HG03469 (cell line): ENCODE measurements at regions not wholly inside any gene's neighbourhood (a gene's known extent, or its start where the extent isn't known, plus 50 kb on each side); places are given as distances from the start of the nearest gene placed in this dataset.

ENCODE experiments used
- ATAC-seq: cut with Tn5 transposase; IDR thresholded peaks from one replicate; pipeline ENCODE4 v1.9.1; 2021; ENCODE audit warnings: mild to moderate bottlenecking, moderate library complexity, moderate number of reproducible peaks; ENCODE audit not compliant: unreplicated experiment

DNA sequence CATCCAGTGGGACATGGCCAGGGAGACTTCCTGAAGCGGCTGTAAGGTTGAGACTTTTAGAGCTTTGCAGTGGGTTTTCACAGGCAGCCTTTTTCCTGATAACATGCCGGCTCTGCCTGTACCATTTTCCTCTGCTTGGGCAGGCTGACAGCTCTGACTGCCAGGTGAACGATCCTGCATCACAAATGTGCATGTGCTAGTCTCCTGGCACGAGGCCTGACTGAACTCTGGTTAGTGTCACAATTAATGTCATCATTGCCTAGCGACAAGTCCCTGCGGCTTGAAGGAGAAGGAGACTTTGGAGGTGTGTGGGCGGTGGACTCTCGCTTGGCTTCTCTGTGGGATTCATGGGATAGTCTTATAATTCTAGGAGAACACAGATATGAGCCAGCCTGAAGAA, 783.6 kb upstream of the TSPY4 start:
- ATAC-seq = no peak

DNA sequence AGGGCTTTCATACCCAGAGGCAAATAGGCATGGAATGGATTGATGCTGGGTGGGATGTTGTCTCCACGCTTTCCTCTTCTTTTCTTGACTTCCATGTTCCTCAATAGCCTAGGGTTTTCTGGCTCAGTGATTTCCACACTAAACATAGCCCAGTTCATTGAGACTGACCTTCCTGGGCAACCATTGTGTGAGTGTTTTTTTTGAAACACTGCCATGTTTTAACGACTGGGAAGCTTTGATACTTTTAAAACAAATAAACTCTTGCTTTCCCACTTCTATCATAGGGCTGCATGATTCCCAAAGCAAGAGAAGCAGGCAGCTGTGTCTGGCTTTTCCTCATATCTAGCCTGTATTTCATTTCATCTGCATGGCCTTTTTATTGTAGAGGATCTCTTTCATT, 775.9 kb upstream of the TSPY4 start:
- no peak for ATAC-seq

DNA sequence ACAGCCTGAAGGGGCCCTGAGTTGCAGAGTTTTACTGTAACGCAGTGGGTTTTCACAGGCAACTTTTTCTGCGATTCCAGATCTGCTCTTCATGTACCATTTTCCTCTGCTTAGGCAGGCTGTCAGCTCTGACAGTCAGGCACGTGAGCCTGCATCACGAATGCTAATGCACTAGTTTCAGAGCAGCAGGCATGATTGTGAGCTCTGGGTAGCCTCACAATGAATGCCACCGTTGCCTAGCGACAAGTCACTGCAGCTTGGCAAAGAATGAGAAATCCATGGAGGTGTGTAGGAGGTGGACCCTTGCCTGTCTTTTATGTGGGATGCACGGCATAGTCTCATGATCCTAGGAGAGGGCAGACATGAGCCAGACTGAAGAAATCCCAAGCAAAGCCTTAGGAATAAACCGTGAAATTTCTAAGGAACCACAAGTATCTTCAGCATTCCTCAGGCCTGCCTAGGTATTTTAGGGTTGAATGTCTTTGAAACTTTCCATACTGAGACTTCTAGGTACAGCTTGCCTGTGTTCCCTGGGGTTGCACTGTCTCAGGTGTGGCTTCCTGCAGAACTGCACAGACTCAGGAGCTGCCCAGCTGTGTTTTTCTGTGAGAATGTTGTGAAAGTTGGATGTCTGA, 774.7 kb upstream of the TSPY4 start:
- ATAC-seq = no peak

- no peak for ATAC-seq
Observed at GRCh38 chrY:8564421-8564820, 772.8 kb upstream of the TSPY4 start.

DNA sequence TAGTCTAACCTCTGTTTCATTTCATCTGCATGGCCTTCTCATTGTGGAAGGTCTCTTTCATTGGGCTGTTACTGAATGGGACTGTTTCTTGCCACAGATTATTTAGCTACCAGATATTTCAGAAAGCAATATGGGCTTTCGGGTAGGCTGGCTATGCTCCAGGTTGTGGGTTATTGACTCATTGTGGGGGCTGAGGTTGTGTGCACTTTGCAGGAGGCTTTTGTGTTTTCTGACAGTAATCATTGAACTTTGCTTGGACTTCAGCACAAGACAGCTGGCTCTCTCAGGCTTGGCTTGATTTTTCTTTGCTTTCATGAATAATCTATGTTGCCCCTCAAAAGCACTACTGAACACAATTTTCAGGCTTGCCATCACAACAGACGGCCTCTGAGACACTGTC, 771.1 kb upstream of the TSPY4 start:
- no peak for ATAC-seq

GRCh38 chrY:8570384-8570783, 766.9 kb upstream of the TSPY4 start:
- no peak for ATAC-seq

DNA sequence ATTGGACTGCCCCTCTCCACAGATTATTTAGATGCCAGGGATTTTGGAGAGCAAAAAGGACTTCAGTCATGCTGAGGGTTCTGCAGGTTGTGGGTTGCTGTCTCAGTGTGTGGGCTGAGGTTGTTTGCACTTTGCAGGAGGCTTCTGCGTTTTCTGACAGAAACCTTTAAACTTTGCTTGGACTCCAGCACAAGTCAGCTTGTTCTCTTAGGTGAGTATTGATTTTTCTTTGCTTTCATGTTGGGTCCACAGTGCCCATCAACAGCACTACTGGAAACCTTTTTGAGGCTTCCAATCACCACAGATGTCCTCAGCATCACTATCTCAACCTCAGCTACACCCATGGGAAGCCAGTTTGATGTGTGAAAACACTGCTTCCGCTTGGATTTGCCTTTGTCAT, 764.3 kb upstream of the TSPY4 start:
- no peak for ATAC-seq

DNA sequence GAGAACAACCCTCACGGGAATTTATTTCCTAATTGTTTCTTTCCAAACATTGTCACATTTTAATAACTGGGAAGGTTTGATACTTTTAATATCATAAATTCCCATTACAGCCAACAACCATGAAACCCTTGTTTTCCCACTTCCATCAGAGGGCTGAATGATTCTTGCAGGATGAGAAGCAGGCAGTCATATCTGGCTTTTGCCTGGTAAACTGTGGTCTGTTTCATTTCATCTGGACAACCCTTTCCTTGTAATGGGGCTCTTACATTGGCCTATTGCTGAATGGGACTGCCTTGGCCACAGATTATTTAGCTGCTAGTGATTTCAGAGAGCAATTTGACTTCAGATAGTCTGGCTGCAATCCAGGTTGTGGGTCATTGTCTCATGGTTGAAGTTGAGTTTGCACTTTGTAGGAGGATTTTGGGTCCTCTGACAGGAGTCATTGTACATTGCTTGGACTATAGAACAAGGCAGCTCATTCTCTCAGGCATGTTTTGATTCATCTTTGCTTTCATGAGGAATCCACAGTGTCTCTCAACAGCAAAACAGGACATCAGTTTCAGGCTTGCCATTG, 754.9 kb upstream of the TSPY4 start:
- no peak for ATAC-seq

GRCh38 chrY:8583191-8583590, 754.1 kb upstream of the TSPY4 start:
- ATAC-seq = no peak

DNA sequence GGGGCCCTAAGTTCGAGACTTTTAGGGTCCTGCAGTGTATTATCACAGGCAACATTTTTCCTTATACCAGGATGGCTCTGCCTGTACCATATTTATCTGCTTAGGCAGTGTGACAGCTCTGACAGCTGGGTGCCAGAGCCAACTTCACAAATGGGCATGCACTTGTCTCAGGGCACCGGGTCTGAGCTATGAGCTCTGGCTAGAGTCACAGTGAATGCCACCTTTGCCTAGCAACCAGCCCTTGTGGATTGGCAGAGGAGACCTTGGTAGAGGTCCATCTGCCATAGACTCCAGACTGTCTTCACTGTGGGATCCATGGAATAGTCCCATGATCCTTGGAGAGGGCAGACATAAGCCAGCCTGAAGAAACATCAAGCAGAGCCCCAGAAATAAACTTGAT, 746.6 kb upstream of the TSPY4 start:
- no peak for ATAC-seq

DNA sequence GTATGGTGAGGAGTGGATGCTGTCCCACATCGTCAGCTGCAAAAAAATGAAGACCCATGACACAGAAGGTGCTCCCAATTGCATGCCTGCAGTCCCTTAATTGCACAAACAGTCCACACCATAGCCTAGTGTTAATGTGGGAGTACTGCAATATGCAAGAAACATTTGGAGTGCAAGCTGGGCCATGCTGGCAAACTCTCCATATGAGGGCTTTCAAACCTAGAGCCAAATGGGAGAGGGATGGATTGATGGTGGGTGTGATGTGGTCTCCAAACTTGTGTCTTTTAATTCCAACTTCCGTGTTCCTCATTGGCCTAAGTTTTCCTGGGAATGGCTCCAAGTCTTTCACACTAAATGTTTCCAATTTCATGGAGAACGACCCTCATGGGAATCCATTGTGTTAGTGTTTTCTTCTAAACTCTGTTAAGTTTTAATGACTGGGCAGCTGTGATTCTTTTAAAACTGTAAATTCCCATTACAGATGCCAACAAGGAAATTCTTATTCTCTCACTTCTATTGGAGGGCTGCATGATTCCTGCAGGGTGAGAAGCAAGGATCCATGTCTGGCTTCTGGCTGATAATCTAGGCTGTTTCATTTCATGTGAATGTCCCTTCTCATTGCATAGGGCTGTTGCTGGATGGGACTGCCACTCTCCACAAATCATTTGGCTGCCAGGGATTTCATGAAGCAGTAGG, 745.3 kb upstream of the TSPY4 start:
- no peak for ATAC-seq

DNA sequence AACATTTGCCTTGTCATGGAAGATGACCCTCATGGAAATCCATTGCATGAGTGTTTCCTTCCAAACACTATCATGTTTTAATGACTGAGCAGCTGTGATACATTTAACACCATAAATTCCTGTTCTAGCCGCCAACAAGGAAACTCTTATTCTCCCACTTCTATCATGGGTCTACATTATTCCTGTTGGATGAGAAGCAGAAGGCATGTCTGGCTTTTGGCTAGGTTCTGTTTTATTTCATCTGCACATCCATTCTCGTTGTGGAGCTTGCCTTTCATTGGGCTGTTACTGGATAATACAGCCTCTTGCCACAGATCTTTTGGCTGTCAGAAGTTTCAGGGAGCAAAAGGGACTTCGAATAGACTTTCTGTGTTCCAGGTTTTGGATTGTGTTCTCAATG, 742.6 kb upstream of the TSPY4 start:
- no peak for ATAC-seq

GRCh38 chrY:8599141-8599540, 738.1 kb upstream of the TSPY4 start:
- no peak for ATAC-seq

DNA sequence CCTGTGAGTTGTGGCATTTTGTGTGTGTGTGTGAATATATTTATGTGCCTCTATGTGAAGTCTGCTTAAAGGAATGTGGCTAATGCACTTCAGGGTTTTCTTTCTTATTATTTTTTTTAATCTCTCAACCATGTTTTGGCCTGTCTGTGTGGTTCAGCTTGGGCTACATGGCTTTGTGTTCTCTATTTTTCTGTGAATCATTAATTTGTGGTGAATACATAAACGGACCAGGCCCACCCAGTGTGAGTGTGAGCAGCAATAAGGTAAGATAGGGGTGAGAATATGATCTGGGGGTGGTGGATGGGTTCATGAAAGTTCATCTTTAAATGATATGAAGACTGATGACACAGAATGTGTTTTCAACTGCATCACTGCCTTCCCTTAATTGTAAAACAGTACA, 726.6 kb upstream of the TSPY4 start:
- ATAC-seq = no peak

DNA sequence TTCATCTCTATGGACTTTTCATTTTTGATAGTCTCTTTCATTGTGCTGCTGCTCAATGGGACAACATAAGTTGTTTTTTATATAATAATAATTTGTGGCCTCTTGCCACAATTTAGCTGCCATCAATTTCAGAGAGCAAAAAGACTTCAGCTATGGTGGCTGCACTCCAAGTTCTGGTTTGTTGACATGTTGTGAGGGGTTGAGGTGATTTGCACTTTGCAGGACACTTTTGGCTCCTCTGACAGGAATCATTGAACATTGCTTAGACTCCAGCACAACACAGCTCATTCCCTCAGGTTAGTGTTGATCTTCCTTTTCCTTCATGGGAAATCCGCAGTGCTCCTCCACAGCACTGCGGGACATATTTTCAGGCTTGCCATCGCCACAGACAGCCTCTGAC, 725.4 kb upstream of the TSPY4 start:
- ATAC-seq = no peak

DNA sequence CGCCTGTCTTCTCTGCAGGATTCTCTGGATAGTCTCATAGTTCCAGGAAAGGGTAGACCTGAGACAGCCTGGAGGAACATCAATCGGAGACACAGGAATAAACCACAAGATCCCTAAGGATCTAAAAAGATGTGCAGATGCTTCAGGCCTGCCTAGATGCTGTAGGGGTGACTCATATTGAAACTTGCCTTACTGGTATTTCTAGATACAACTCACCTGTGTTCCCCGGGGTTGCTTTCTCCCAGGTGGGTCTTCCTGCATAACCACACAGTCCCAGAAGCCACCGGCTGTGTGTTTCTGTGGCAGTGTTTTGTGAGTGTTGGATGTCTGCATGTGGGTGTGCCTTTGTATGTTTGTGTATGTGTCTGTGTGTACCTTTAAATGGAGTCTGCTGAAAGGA, 719.0 kb upstream of the TSPY4 start:
- no peak for ATAC-seq

DNA sequence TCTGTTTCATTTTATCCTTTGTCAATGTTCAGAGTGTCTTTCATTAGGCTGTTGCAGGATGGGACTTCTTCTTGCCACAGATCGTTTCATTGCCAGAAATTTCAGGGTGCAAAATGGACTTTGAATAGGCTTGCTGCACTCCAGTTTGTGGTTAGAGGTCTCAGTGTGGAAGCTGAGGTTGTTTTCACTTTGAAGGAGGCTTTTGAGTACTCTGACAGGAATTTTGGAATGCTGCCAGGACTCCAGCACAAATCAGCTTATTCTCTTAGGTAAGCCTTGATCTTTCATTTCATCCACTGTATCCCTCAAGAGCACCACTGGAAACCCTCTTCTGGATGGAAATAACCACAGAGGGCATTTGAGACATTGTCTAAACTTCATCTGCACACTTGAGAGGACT, 715.1 kb upstream of the TSPY4 start:
- ATAC-seq = no peak

GRCh38 chrY:8622856-8623255, 714.4 kb upstream of the TSPY4 start:
- ATAC-seq = no peak

DNA sequence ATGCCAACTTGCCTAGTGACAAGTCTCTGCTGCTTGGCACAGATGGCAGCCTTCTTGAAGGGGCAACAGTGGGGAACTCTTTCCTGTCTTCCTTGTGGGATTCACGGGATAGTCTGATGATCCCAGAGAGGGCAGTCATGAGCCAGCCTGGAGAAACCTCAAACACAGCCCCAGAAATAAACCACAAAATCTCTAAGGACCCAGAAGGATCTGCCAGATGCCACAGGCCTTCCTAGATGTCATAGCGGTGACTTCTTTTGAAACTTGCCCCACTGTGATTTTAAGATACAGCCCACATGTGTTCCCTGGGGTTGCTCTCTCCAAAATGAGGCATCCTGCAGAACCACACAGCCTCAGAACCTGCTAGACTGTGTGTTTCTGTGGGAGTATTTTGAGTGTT, 707.6 kb upstream of the TSPY4 start:
- no peak for ATAC-seq

- ATAC-seq = no peak
Observed at GRCh38 chrY:8638111-8638510, 699.2 kb upstream of the TSPY4 start.

DNA sequence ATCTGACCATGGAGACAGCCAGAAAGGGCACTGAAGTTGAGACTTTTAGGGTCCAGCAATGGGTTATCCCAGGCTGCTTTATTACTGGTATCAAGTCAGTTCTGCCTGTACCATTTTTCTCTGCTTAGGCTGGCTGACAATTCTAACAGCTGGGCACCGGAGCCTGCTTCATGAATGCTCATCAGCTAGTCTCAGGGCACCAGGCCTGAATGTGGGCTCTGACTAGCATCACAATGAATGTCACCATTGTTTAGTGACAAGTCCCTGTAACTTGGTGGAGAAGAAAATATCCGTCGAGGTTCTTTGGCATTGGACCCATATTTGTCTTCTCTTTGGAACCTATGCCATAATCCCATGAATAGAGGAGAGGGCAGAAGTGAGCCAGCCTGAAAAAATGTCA, 692.3 kb upstream of the TSPY4 start:
- no peak for ATAC-seq

DNA sequence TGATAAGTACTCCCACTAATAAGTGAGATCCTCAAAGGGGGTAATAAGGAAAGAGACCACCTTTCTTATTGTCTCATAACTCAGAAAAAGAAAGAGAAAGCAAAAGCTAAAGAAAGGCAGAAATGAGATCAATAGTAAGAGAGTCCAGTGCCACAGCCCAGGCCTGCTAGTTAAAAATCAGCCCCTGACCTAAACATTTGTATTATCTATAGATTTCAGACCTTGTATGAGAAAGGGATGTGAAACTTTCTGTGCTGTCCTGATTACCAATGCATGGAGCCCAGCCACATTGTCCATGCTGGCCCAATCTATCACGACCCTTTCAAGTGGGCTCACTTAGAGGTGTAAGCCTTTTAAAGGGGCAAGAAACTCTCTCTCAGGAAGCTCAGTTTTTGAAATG, 684.8 kb upstream of the TSPY4 start:
- no peak for ATAC-seq

- ATAC-seq = no peak
Observed at GRCh38 chrY:8655017-8655416, 682.2 kb upstream of the TSPY4 start.
